ENCODE measurements at regions not wholly inside any gene's neighbourhood (a gene's known extent, or its start where the extent isn't known, plus 50 kb on each side); places are given as distances from the start of the nearest gene placed in this dataset.

DNA sequence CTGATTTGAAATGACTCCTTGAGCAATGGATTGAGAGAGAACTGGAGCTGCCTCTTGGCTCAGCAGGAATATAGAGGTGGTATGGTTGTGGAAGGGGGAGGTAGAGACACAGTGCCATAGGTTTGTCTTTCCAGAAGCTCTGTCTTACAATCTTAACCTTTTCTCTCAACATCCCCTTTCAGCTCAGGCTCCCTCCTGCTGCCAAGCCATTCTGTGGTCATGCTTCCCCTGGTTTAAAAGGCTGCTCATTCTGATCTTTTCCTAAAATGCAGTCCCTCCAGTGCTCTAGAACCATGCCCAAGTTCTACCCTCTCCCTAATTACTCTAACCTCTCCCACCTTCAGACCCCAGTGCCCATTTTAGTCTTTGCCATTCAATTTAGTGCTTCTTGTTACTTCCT is 517.9 kb upstream of the MARCKS start:
- H3K27ac ChIP-seq = no peak overlapping the region
- no peak overlapping the region for H3K4me3 ChIP-seq
- H3K27me3 ChIP-seq = no peaks in the 10 kb centered on the region
- no peaks in the 10 kb centered on the region for H3K9me3 ChIP-seq
- no peak for TF ChIP-seq POLR2A (IDR thresholded peaks at IDR 0.05)
- TF ChIP-seq, protein P1, sequence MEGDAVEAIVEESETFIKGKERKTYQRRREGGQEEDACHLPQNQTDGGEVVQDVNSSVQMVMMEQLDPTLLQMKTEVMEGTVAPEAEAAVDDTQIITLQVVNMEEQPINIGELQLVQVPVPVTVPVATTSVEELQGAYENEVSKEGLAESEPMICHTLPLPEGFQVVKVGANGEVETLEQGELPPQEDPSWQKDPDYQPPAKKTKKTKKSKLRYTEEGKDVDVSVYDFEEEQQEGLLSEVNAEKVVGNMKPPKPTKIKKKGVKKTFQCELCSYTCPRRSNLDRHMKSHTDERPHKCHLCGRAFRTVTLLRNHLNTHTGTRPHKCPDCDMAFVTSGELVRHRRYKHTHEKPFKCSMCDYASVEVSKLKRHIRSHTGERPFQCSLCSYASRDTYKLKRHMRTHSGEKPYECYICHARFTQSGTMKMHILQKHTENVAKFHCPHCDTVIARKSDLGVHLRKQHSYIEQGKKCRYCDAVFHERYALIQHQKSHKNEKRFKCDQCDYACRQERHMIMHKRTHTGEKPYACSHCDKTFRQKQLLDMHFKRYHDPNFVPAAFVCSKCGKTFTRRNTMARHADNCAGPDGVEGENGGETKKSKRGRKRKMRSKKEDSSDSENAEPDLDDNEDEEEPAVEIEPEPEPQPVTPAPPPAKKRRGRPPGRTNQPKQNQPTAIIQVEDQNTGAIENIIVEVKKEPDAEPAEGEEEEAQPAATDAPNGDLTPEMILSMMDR (IDR thresholded peaks at IDR 0.05) = no peak
- no peaks in the 10 kb centered on the region for H3K36me3 ChIP-seq
- no peaks in the 10 kb centered on the region for H3K4me1 ChIP-seq
- DNase-seq = no peak

DNA sequence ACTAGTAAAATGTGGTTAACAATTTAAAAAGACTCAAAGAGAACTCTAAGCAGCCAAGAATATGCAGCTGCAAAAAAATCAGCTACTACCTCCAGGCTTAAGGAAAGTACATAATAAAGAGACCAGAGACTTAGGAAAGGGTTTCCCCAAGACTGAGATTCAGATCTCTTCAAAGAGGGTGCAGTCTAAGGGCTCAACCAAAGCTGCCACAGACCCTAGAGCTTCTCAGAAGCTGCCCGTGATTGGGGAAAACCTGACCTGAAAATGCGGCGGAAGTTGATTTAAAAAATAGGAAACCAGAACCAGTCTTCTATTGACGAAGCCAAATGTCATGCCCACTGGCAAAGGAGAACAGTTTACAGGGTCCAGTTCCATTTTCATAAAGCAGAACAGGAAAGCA is 516.8 kb upstream of the MARCKS start:
- H3K36me3 ChIP-seq = no peaks in the 10 kb centered on the region
- no peak overlapping the region for H3K4me3 ChIP-seq
- DNase-seq = no peak
- H3K4me1 ChIP-seq = no peaks in the 10 kb centered on the region
- no peaks in the 10 kb centered on the region for H3K9me3 ChIP-seq
- no peak overlapping the region for H3K27ac ChIP-seq
- H3K27me3 ChIP-seq = no peaks in the 10 kb centered on the region
- TF ChIP-seq POLR2A (IDR thresholded peaks at IDR 0.05) = no peak
- TF ChIP-seq, protein P1 (IDR thresholded peaks at IDR 0.05) = no peak

DNA sequence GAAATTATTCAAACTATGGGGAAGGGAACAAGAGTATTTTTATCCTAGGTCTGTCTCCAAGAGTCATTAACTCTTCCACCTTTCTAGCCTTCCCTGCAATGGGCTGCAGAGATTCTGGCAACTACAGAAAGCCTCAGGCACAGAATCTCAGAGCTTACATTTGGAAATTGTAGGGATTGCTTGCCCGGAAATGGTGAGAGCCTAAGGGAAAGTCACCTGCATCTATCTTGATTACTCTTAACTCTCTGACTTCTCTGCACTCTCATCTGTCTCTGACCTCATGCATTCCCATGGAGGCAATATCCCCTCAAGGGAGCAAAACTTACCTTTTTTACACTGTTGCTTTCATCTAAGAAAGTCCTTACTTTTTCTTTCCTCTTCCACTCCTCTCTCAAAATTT is 513.2 kb upstream of the MARCKS start:
- no peak for DNase-seq
- Histone ChIP-seq H3K36me3 (no peaks in the 10 kb centered on the region), H3K27ac (no peak overlapping the region), H3K4me1 (no peaks in the 10 kb centered on the region), H3K9me3 (no peaks in the 10 kb centered on the region), H3K4me3 (no peak overlapping the region), H3K27me3 (no peaks in the 10 kb centered on the region)
- TF ChIP-seq, protein P1 (IDR thresholded peaks at IDR 0.05) = no peak
- TF ChIP-seq POLR2A (IDR thresholded peaks at IDR 0.05) = no peak

DNA sequence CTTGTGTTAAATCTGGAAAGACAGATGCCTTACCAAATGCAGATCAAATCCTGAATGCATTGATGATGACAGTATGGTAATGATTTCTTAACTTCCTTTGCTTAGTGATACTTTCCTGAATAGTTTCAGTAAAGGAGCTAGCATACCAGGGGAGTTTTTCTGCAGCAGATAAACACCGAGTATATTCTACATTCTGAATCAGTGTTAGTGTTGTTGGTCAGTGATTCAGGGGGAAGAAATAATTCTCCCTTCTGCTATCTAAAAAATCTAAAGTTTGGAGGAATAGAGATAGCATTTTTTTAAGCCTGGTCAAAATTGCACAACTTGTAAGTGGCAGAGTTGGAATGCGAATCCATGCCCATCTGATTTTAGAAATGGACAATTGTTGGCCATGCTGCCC is 512.2 kb upstream of the MARCKS start:
- Histone ChIP-seq H3K4me3 (no peak overlapping the region), H3K9me3 (no peaks in the 10 kb centered on the region), H3K36me3 (no peaks in the 10 kb centered on the region), H3K27me3 (no peaks in the 10 kb centered on the region), H3K27ac (no peak overlapping the region), H3K4me1 (no peaks in the 10 kb centered on the region)
- TF ChIP-seq, protein P1 (IDR thresholded peaks at IDR 0.05) = no peak
- TF ChIP-seq POLR2A (IDR thresholded peaks at IDR 0.05) = no peak
- no peak for DNase-seq

DNA sequence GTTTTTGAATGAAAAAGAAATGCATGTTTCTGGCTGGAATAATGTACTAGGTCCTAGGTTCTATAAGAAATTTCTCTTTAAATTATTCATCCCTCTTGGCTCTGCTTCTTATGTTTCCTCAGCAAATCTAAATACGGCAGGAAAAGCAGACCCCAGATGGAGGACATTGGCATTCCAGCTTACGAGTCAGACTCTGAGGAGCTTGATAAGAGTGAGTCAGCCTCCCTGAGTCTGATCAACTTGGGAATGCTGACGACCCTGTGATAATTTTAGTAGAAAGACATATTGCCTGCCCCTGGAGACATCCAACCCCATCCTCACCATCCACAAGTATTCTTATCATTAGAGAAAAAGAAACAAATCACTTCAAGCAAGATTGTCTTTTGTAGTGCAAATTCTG is 509.7 kb upstream of the MARCKS start:
- Histone ChIP-seq H3K27me3 (no peaks in the 10 kb centered on the region), H3K27ac (no peak overlapping the region), H3K4me1 (peaks cover 0 to 3% (median 0%) of the 10 kb centered on the region in 4 donors), H3K4me3 (no peak overlapping the region), H3K36me3 (no peaks in the 10 kb centered on the region), H3K9me3 (no peaks in the 10 kb centered on the region)
- TF ChIP-seq, protein P1 (IDR thresholded peaks at IDR 0.05) = no peak
- TF ChIP-seq POLR2A (IDR thresholded peaks at IDR 0.05) = no peak
- DNase-seq = no peak

DNA sequence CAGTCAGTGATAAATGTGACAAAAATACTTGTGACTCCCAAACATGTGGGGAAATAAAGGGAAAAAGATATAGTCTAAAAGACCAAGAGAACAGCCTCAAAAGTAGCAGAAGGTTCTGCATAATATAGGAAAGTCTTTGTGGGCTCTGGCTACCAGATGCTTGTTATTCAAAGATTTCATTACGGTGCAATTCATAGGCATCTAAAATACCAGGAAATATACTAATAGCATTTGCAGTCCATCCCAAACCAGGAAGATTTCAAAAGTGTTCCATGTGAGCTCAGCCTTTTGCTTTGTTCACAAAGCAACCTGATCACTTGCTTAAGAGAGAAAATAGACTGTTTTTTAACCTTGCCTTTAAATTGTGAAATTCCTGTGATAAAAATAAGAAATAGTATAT is 506.7 kb upstream of the MARCKS start:
- TF ChIP-seq, protein P1 (IDR thresholded peaks at IDR 0.05) = no peak
- TF ChIP-seq POLR2A (IDR thresholded peaks at IDR 0.05) = no peak
- Histone ChIP-seq H3K36me3 (no peaks in the 10 kb centered on the region), H3K9me3 (no peaks in the 10 kb centered on the region), H3K4me1 (peaks cover 0 to 5% (median 0%) of the 10 kb centered on the region in 4 donors), H3K27me3 (no peaks in the 10 kb centered on the region), H3K27ac (no peak overlapping the region), H3K4me3 (no peak overlapping the region)
- DNase-seq = no peak
